ENCODE measurements at regions not wholly inside any gene's neighbourhood (a gene's known extent, or its start where the extent isn't known, plus 50 kb on each side); places are given as distances from the start of the nearest gene placed in this dataset.

DNA sequence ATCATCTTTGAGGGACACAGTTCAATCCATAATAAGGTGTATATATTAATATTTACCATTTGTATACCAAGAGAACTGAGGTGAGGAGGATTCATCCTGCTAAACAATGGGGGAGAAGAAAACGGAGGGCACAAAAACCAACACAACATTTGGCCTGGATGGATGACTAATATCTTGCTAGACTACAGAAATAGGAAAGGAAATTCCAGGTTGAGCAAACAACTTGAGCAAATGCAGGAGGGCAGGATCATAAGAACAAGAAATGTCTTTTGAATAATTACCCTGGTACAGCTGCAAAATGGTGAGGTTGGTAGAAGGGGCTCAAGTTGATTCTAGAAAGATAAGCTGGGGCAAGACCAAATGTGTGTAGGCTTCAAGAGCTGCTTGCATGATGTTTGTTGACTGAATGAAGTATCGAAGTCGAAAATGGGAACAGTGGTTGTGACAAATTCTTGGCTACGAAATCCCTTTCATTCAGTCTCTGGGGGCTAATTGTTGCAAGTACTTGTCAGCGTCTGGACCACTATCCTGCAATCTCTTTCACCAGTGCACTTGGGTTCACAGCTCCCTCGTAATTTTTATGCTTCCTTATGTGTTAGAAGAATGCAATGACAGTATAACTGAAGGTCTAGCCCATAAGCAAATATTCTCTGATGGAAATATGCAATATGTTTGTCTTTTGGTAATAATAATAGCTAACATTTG lies 176.2 kb downstream of the PTEN start:
- TF ChIP-seq, protein P1, sequence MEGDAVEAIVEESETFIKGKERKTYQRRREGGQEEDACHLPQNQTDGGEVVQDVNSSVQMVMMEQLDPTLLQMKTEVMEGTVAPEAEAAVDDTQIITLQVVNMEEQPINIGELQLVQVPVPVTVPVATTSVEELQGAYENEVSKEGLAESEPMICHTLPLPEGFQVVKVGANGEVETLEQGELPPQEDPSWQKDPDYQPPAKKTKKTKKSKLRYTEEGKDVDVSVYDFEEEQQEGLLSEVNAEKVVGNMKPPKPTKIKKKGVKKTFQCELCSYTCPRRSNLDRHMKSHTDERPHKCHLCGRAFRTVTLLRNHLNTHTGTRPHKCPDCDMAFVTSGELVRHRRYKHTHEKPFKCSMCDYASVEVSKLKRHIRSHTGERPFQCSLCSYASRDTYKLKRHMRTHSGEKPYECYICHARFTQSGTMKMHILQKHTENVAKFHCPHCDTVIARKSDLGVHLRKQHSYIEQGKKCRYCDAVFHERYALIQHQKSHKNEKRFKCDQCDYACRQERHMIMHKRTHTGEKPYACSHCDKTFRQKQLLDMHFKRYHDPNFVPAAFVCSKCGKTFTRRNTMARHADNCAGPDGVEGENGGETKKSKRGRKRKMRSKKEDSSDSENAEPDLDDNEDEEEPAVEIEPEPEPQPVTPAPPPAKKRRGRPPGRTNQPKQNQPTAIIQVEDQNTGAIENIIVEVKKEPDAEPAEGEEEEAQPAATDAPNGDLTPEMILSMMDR (IDR thresholded peaks at IDR 0.05): no peak
- TF ChIP-seq EZH2phosphoT487 (IDR thresholded peaks at IDR 0.05) (no peak), EZH2 (IDR thresholded peaks at IDR 0.05) (no peak)

Data from neural progenitor cell (in vitro differentiated cells).